GM10266 (cell line): ENCODE measurements at regions not wholly inside any gene's neighbourhood (a gene's known extent, or its start where the extent isn't known, plus 50 kb on each side); places are given as distances from the start of the nearest gene placed in this dataset.
"Not testable (repeated sequence)": the region's sequence is repeated elsewhere in the genome, so short reads cannot be mapped to it uniquely, and the experiment has no call there.

Experiments used
- DNase-seq: peaks from one replicate; pipeline ENCODE4 v3.0.0; 2012; ENCODE audit errors: extremely low spot score
- TF ChIP-seq, protein P1 (sequence below): IDR thresholded peaks from 2 replicates; pipeline ENCODE4 v1.5.1; 2012; ENCODE audit warnings: mild to moderate bottlenecking, low read depth; ENCODE audit not compliant: control insufficient read depth, insufficient read depth; ENCODE audit errors: missing control alignments

DNA sequence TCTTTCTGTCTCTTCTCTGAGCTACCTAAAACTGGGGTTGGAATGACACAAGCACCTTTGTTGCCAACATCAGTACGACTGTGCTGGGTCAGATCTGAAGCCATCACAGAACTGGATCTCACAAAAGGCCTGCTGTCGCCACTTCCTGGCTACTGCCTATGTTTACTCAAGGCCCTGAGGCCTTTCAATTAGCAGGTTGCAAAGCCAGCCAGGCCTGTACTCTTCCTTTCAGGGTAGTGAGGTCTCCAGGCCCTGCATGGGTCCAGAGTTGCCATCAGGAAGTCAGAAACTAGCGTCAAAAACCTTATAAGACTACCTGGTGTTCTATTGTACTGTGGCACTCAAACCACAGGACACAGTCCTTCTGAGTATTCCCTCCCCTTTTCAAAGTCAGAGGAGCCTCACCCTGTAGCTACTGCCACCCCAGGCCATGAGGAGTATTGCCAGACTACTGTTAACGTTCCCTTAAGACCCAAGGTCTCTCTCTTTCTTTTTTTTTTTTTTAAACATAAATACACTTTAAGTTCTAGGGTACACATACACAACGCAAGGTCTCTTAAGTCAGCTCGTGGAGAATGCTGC is 937.4 kb upstream of the GJE1 start:
- no peak for DNase-seq
- TF ChIP-seq, protein P1, sequence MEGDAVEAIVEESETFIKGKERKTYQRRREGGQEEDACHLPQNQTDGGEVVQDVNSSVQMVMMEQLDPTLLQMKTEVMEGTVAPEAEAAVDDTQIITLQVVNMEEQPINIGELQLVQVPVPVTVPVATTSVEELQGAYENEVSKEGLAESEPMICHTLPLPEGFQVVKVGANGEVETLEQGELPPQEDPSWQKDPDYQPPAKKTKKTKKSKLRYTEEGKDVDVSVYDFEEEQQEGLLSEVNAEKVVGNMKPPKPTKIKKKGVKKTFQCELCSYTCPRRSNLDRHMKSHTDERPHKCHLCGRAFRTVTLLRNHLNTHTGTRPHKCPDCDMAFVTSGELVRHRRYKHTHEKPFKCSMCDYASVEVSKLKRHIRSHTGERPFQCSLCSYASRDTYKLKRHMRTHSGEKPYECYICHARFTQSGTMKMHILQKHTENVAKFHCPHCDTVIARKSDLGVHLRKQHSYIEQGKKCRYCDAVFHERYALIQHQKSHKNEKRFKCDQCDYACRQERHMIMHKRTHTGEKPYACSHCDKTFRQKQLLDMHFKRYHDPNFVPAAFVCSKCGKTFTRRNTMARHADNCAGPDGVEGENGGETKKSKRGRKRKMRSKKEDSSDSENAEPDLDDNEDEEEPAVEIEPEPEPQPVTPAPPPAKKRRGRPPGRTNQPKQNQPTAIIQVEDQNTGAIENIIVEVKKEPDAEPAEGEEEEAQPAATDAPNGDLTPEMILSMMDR, result no peak

DNA sequence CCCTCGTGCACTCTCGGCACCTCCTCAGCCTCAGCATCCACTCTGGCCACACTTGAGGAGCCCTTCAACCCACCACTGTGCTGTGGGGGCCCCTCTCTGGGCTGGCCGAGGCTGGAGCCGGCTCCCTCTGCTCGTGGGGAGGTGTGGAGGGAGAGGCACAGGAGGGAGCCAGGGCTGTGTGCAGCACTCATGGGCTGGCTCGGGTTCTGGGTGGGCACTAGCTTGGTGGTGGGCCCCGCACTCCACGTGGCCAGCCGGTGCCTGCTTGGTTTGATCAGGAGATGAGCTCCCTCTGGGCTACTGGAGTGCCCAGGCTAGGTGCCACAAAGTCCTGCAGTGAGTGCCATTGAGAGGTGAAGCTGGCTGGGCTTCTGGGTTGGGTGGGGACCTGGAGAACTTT is 949.4 kb upstream of the GJE1 start:
- TF ChIP-seq, protein P1, result no peak

DNA sequence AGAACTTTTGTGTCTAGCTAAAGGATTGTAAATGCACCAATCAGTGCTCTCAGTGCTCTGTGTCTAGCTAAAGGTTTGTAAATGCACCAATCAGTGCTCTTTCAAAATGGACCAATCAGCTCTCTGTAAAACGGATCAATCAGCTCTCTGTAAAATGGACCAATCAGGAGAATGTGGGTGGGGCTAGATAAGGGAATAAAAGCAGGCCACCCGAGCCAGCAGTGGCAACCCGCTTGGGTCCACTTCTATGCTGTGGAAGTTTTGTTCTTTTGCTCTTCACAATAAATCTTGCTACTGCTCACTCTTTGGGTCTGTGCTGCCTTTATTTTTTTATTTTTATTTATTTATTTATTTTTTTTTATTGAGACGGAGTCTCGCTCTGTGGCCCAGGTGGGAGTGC is 957.3 kb upstream of the GJE1 start:
- not testable (repeated sequence) for DNase-seq

More for the DNA sequence above, 949.4 kb upstream of the GJE1 start:
- no peak for DNase-seq

DNA sequence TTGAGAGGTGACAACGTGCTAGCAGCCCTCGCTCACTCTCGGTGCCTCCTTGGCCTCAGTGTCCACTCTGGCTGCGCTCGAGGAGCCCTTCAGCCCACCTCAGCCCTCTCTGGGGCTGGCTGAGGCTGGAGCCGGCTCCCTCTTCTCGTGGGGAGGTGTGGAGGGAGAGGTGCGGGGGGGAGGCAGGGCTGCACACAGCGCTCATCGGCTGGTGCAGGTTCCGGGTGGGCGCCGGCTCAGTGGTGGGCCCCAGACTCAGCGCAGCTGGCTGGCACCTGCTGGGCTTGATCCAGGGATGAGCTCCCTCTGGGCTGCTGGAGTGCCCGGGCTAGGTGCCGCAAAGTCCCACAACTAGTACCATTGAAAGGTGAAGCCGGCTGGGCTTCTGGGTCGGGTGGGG is 957.8 kb upstream of the GJE1 start:
- TF ChIP-seq, protein P1, result no peak
- DNase-seq, result no peak

DNA sequence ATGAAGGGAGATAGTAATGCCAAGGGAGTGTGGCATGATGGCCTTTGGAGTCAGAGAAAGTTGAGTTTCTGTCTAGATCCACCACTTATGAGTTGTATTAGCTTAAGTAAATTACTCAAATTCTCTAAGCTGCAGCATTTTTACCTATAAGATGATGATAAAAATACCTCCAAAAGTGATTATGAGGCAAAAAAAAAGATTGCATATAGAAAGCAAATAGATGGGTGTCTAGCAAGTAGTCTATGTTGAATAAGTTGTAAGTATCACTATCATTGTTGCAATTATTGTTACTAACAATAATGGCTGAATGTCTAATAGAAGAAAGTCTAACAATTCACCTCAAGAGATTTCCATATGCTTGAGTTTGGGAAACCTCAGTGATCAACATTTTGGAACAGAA is 959.2 kb upstream of the GJE1 start:
- TF ChIP-seq, protein P1, result no peak
- DNase-seq, result no peak

DNA sequence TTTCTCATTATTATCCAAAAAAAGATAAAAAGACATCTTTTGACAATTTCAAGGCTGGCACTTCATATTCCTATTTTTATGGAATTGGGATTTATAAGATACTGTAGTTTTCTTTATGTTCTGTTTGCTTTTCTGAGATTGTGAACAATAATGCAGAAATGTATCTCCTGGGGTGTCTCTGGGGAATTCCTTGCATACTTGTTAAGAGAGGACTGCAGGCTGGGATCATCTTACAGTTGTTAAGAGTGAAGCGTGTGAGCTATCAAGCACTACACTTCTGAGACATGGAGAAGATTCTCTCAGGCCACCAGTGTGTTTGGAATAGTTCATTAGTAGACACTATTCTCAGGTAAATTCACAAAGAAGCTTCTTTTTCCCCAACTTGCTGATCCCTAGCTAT is 963.3 kb upstream of the GJE1 start:
- DNase-seq, result no peak
- TF ChIP-seq, protein P1, result no peak

DNA sequence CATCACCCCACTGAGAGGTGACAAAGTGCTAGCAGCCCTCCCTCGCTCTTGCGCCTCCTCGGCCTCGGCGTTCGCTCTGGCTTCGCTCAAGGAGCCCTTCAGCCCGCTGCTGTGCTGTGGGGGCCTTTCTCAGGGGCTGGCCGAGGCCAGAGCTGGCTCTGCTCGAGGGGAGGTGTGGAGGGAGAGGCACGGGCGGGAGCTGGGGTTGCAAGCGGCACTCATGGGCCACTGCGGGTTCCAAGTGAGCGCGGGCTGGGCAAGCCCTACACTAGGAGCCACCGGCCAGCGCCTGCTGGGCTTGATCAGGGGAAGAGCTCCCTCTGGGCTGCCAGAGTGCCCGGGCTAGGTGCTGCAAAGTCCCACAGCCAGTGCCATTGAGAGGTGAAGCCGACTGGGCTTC is 964.8 kb upstream of the GJE1 start:
- DNase-seq, result no peak
- TF ChIP-seq, protein P1, result no peak

DNA sequence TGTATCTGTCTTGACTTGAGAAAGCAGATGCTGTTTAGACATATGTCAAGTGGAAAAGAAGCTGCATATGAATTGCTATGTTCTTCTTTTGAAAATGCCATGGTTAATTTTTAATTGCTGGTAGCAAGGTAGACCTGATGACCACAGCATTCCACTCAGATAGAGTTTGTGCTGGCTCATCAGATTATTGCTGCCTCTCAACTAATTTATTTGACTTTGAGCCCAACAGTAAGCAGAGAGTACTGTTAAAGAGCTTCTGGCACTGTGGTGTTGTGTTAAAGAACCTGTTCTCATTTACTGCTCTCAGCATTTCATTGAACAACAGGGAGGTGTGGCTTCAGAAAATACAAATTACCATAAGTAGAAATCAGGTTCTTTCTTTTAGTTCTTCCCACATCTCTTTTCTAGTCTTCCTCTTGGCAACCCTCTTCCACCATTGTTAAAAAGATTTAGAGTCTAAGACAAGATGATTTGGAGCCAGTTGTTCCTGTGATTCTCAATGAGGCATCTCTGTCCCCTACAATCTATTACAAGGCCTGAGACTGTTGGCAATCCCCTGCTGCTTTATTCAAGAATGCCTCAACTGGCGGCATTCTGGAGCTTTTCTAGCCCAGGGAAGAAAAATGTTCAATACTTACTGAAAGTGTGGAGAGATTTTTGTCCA is 967.6 kb upstream of the GJE1 start:
- no peak for DNase-seq
- TF ChIP-seq, protein P1, result no peak
